Endothelial cell of umbilical vein (primary cell): ENCODE measurements at regions not wholly inside any gene's neighbourhood (a gene's known extent, or its start where the extent isn't known, plus 50 kb on each side); places are given as distances from the start of the nearest gene placed in this dataset.

Experiments used
- BruUV-seq: library from RNA; stranded (reverse); fragments of 400-500 nt; replicated peaks from 2 replicates; lab custom pipeline; 2021; lab: Mats Ljungman, UMichigan
- CTCF ChIA-PET: fragments of 300-600, 350-600 bp; sonication (Branson Sonifier 250); formaldehyde crosslinking; loops from one replicate; lab custom pipeline; 2021; ENCODE audit warnings: antibody characterized with exemption, inconsistent platforms; lab: Charles Lee
- POLR2A ChIA-PET: fragments of 300-600, 350-600 bp; sonication (Branson Sonifier 250); formaldehyde crosslinking; loops from one replicate; lab custom pipeline; 2021; ENCODE audit warnings: antibody characterized with exemption, inconsistent platforms; lab: Charles Lee
- DNase-seq: peaks from one replicate; pipeline ENCODE4 v3.0.0-alpha.2; 2011; ENCODE audit warnings: low read depth, low spot score
- FAIRE-seq: peaks from 2 replicates; lab custom pipeline; 2011; peaks lifted over from hg19 to GRCh38; lab: Jason Lieb, UNC
- H2AFZ ChIP-seq: 2 replicates; pipeline ENCODE4 v1.6.0; 2012; ENCODE audit warnings: low read depth, low read length, control low read depth, inconsistent platforms
- H3K27ac ChIP-seq: 2 replicates; pipeline ENCODE4 v1.5.1; 2011; ENCODE audit warnings: low read depth, mild to moderate bottlenecking, control low read depth, low read length, moderate library complexity; ENCODE audit not compliant: insufficient read depth
- H3K27me3 ChIP-seq, 2 experiments: 2 replicates each; pipeline versions ENCODE4 v1.6.0 to v1.6.1; 2011; ENCODE audit warnings: low read length in 2 of 2, mixed read lengths in 1 of 2; ENCODE audit not compliant: control insufficient read depth in 2 of 2, insufficient read depth in 2 of 2
- H3K36me3 ChIP-seq, 2 experiments: 2 replicates in 1 of 2; 3 replicates in 1 of 2; pipeline ENCODE4 v1.5.1; 2011; ENCODE audit warnings: low read length in 2 of 2, mild to moderate bottlenecking in 1 of 2, moderate library complexity in 1 of 2; ENCODE audit not compliant: control insufficient read depth in 2 of 2, insufficient read depth in 2 of 2; ENCODE audit errors: extremely low read depth in 1 of 2
- H3K4me1 ChIP-seq: 3 replicates; pipeline ENCODE4 v1.5.1; 2011; ENCODE audit warnings: mild to moderate bottlenecking, low read length; ENCODE audit not compliant: control insufficient read depth, insufficient read depth; ENCODE audit errors: extremely low read depth
- H3K4me2 ChIP-seq: 2 replicates; pipeline ENCODE4 v1.6.1; 2011; ENCODE audit warnings: low read length, control low read depth, mixed read lengths; ENCODE audit not compliant: insufficient read depth
- H3K4me3 ChIP-seq, 3 experiments: fragments of 200-600 bp in 1 of 3; sonication (generic), shearing (Covaris generic) in 1 of 3; replicated peaks in 1 of 3; 2 replicates each; pipeline ENCODE4 v1.5.1; 2011 to 2016; ENCODE audit warnings: control low read depth in 3 of 3, low read length in 3 of 3, mild to moderate bottlenecking in 2 of 3, inconsistent platforms in 1 of 3, low read depth in 1 of 3, moderate library complexity in 1 of 3; ENCODE audit not compliant: insufficient read depth in 1 of 3
- H3K79me2 ChIP-seq: 2 replicates; pipeline ENCODE4 v1.6.0; 2012; ENCODE audit warnings: low read length, inconsistent platforms; ENCODE audit not compliant: control insufficient read depth, insufficient read depth
- H3K9ac ChIP-seq: replicated peaks from 2 replicates; pipeline ENCODE3; 2011; ENCODE audit warnings: low read length, control low read depth; ENCODE audit not compliant: insufficient read depth; ENCODE audit errors: extremely low read depth
- H3K9me1 ChIP-seq: replicated peaks from 3 replicates; pipeline ENCODE4 v1.6.0; 2011; ENCODE audit warnings: mild to moderate bottlenecking, low read length; ENCODE audit not compliant: control insufficient read depth, insufficient read depth; ENCODE audit errors: extremely low read depth
- H3K9me3 ChIP-seq: replicated peaks from 2 replicates; pipeline ENCODE4 v1.5.1; 2012; ENCODE audit warnings: low read length, inconsistent platforms; ENCODE audit not compliant: control insufficient read depth, insufficient read depth
- H4K20me1 ChIP-seq: replicated peaks from 2 replicates; pipeline ENCODE3; 2011; ENCODE audit warnings: mild to moderate bottlenecking, low read length; ENCODE audit not compliant: control insufficient read depth, insufficient read depth; ENCODE audit errors: extremely low read depth
- CTCF ChIP-seq, 2 donors: IDR thresholded peaks; 1 replicate in 1 of 2; 2 replicates in 1 of 2; pipeline ENCODE4 v1.5.1; 2011; ENCODE audit warnings: low read length in 2 of 2, mild to moderate bottlenecking in 2 of 2, moderate library complexity in 2 of 2, control low read depth in 1 of 2, inconsistent platforms in 1 of 2, low read depth in 1 of 2; ENCODE audit not compliant: insufficient read depth in 1 of 2; ENCODE audit errors: extremely low read depth in 1 of 2
- EZH2 ChIP-seq: IDR thresholded peaks from 2 replicates; pipeline ENCODE4 v1.6.1; 2012; ENCODE audit warnings: borderline replicate concordance, low read depth, mild to moderate bottlenecking, moderate library complexity, low read length, inconsistent platforms; ENCODE audit not compliant: severe bottlenecking
- FOS ChIP-seq: IDR thresholded peaks from 2 replicates; pipeline ENCODE4 v1.6.1; 2011; ENCODE audit warnings: mild to moderate bottlenecking, low read length, moderate library complexity, borderline replicate concordance; ENCODE audit not compliant: insufficient read depth
- GATA2 ChIP-seq: IDR thresholded peaks from 2 replicates; pipeline ENCODE4 v1.7.0; 2011; ENCODE audit warnings: low read depth, mild to moderate bottlenecking, moderate library complexity, mixed read lengths, low read length; ENCODE audit not compliant: insufficient read length, insufficient read depth
- JUN ChIP-seq: IDR thresholded peaks from 2 replicates; pipeline ENCODE4 v1.6.1; 2011; ENCODE audit warnings: borderline replicate concordance, low read depth; ENCODE audit not compliant: insufficient read length, insufficient read depth
- MAX ChIP-seq: IDR thresholded peaks from 2 replicates; pipeline ENCODE4 v1.6.1; 2011; ENCODE audit not compliant: insufficient read depth, insufficient read length
- MYC ChIP-seq: IDR thresholded peaks from one replicate; pipeline ENCODE4 v1.6.1; 2011; ENCODE audit warnings: mild to moderate bottlenecking, low read depth, low read length
- POLR2A ChIP-seq: IDR thresholded peaks from 2 replicates; pipeline ENCODE4 v1.6.1; 2012; ENCODE audit warnings: low read depth, mild to moderate bottlenecking, control low read depth, low read length
- POLR2AphosphoS5 ChIP-seq: IDR thresholded peaks from 2 replicates; pipeline ENCODE4 v1.6.1; 2012; ENCODE audit warnings: low read depth, mild to moderate bottlenecking, control low read depth, low read length, moderate library complexity; ENCODE audit not compliant: insufficient read depth
- dilution Hi-C: fragments of 300-500 bp; cut with MboI; formaldehyde crosslinking; loops from one replicate; pipeline ENCODE4 v1.15.0; 2019; ENCODE audit warnings: low sequenced_read_pairs; ENCODE audit not compliant: extremely low pct_ligation_motif_present
- intact Hi-C: fragments of 100-400 bp; cut with micrococcal nuclease; formaldehyde crosslinking; loops from one replicate; pipeline ENCODE4 v1.10.0; 2022

- Histone ChIP-seq H4K20me1 (no peaks in the 10 kb centered on the region), H3K4me2 (no peak overlapping the region), H2AFZ (no peak overlapping the region), H3K9me1 (no peaks in the 10 kb centered on the region), H3K9me3 (no peaks in the 10 kb centered on the region), H3K27me3 (peaks cover 0 to 3% of the 10 kb centered on the region in 2 experiments), H3K9ac (no peak overlapping the region), H3K27ac (no peak overlapping the region), H3K36me3 (no peaks in the 10 kb centered on the region), H3K79me2 (no peaks in the 10 kb centered on the region), H3K4me1 (no peaks in the 10 kb centered on the region), H3K4me3 (no peak overlapping the region)
- TF ChIP-seq EZH2: no peak
- no peak for TF ChIP-seq POLR2AphosphoS5
- no peak for TF ChIP-seq MYC
- TF ChIP-seq MAX: no peak
- no peak for TF ChIP-seq GATA2
- TF ChIP-seq POLR2A: no peak
- no peak for TF ChIP-seq CTCF (IDR thresholded peaks at IDR 0.05; ENCODE audit: extremely low read depth in 1 of 2, insufficient read depth in 1 of 2, low read depth in 1 of 2, low read length in 2 of 2)
- TF ChIP-seq JUN: no peak
- no peak for TF ChIP-seq FOS
- BruUV-seq: no TSS peak
- no peak for FAIRE-seq
- POLR2A ChIA-PET: no interaction called here
- dilution Hi-C loops (no loop called here), intact Hi-C loops (loop anchor here (10.0 kb wide), 1 partner anchor 863 kb away; no protein-coding TSS in a partner anchor)
- CTCF ChIA-PET: no interaction called here
- DNase-seq: no peak
Observed at GRCh38 chr7:96778263-96778662, 68.6 kb upstream of the SEM1 start.
